Heart left ventricle (tissue), 13 donors: ENCODE measurements at regions not wholly inside any gene's neighbourhood (a gene's known extent, or its start where the extent isn't known, plus 50 kb on each side); places are given as distances from the start of the nearest gene placed in this dataset.

Experiments
- POLR2A ChIP-seq, 2 donors: fragments of 450-650 bp; IDR thresholded peaks; one replicate each; pipeline ENCODE4 v1.6.1; 2017; ENCODE audit warnings: antibody characterized with exemption in 2 of 2, mild to moderate bottlenecking in 2 of 2, moderate library complexity in 2 of 2
- TF ChIP-seq, protein P1 (sequence below), 12 donors: fragments of 200-600 bp; sonication (generic) in 4 of 12; IDR thresholded peaks; one replicate each; pipeline versions ENCODE4 v1.5.0 to v1.8.0; 2018 to 2022; ENCODE audit warnings: antibody characterized with exemption in 12 of 12, mild to moderate bottlenecking in 5 of 12
- donor health status: ischemic (EF 13 %, LVEDD 7.1; RV severe dilation, severe dysfunction).
- donor health status: DM: no; HTN: yes; CAD: no.
- donor health status: DM: no; HTN: no; CAD: no.
- donor health status: ischemic (EF 25% LVEDD 6.9; RV normal size, moderate dysfunction).
- donor health status: ischemic (EF 25% LVEDD 5.7; RV mildly dilated, moderate dysfunction).
- donor health status: ischemic (EF 35%, LVEDD 5.7; RV mildly dilated, moderate dysfunction).
- donor health status: nonischemic (EF 11% LVEDD 7.7; RV severe dilation, severe dysfunction).
- donor health status: DM: yes; HTN: yes; CAD: no.
- donor health status: PGD.
- donor health status: ischemic (EF 29% LVEDD 5.4; RV normal size, mild dysfunction).
- donor health status: nonischemic (EF 23%, LVEDD 6.1; RV moderate dilation, normal function).

DNA sequence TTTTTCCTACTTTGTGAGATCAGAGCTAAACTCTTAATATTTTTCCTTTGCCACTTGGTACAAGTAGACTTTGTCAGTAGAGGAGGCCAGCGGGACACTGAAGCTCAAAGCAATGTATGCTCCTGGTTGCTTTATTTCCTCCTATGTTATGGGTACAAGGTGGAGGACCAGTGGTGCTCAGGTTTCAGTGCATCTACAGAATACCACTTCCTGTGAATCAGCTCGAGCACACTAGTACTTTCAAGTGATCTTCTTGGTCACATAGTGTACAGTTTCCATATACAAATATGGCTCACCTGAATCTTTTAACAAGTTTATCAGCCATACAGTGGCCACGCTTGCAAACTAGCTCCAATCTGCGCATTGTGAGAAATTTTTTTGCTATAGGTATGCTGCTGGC, 1674.8 kb upstream of the TMEFF2 start:
- no peak for TF ChIP-seq POLR2A (IDR thresholded peaks at IDR 0.05)
- TF ChIP-seq, protein P1, sequence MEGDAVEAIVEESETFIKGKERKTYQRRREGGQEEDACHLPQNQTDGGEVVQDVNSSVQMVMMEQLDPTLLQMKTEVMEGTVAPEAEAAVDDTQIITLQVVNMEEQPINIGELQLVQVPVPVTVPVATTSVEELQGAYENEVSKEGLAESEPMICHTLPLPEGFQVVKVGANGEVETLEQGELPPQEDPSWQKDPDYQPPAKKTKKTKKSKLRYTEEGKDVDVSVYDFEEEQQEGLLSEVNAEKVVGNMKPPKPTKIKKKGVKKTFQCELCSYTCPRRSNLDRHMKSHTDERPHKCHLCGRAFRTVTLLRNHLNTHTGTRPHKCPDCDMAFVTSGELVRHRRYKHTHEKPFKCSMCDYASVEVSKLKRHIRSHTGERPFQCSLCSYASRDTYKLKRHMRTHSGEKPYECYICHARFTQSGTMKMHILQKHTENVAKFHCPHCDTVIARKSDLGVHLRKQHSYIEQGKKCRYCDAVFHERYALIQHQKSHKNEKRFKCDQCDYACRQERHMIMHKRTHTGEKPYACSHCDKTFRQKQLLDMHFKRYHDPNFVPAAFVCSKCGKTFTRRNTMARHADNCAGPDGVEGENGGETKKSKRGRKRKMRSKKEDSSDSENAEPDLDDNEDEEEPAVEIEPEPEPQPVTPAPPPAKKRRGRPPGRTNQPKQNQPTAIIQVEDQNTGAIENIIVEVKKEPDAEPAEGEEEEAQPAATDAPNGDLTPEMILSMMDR (IDR thresholded peaks at IDR 0.05), result no peak
